C4-2B (cell line): ENCODE measurements at regions not wholly inside any gene's neighbourhood (a gene's known extent, or its start where the extent isn't known, plus 50 kb on each side); places are given as distances from the start of the nearest gene placed in this dataset.

ENCODE experiments used
- CTCF ChIP-seq: fragments of 450-650 bp; conservative IDR thresholded peaks from 2 replicates; pipeline ENCODE4 v1.5.1; 2017; ENCODE audit warnings: mild to moderate bottlenecking
- ZFX ChIP-seq: fragments of 450-650 bp; IDR thresholded peaks from 2 replicates; pipeline ENCODE4 v1.6.1; 2017

DNA sequence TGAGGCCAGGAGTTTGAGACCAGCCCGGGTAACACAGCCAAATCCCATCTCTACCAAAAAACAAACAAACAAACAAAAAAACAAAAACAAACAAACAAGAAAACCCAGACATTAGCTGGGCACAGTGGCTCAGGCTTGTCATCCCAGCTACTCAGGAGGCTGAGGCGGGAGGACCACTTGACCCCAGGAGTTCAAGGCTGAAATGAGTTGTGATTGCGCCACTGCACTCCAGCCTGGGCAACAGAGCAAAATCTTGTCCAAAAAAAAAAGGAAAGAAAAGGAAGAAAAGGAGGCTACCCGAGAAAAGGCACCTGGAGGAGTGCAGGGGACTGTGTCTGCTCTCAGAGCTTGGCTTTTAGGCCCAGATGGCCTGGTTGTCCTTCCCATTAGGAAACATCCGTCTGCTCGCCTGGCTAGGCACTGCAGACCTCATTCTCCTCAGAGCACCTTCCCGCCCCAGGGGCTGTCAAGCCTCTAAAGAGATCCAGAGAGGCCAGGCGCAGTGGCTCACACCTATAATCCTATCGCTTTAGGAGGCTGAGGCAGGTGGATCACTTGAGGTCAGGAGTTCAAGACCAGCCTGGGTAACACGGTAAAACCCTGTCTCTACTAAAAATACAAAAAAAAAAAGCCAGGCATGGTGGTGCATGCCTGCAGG is 185.3 kb upstream of the IER5L start:
- TF ChIP-seq CTCF, result no peak
- TF ChIP-seq ZFX, result no peak
